ENCODE measurements at regions not wholly inside any gene's neighbourhood (a gene's known extent, or its start where the extent isn't known, plus 50 kb on each side); places are given as distances from the start of the nearest gene placed in this dataset.

DNA sequence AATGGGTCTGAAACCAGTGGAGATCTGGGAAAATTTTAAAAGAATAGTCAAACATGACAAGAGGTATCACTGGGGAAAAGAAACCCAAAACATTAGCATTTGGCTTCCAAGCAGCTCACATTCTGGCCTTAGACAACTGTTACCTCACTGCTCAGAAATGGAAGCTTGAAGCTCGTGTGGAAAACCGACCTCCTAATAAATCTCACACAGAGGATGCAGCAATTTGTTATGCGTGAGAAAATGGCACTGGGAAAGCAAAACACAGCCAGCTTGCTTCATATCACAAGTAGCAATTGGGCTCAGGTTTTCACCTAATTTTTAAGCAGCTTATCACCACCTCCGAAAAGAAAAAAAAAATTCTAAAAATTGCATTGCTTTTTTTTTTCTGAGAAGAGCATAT, 103.3 kb upstream of the TAS2R1 start:
- TF ChIP-seq, protein P1, sequence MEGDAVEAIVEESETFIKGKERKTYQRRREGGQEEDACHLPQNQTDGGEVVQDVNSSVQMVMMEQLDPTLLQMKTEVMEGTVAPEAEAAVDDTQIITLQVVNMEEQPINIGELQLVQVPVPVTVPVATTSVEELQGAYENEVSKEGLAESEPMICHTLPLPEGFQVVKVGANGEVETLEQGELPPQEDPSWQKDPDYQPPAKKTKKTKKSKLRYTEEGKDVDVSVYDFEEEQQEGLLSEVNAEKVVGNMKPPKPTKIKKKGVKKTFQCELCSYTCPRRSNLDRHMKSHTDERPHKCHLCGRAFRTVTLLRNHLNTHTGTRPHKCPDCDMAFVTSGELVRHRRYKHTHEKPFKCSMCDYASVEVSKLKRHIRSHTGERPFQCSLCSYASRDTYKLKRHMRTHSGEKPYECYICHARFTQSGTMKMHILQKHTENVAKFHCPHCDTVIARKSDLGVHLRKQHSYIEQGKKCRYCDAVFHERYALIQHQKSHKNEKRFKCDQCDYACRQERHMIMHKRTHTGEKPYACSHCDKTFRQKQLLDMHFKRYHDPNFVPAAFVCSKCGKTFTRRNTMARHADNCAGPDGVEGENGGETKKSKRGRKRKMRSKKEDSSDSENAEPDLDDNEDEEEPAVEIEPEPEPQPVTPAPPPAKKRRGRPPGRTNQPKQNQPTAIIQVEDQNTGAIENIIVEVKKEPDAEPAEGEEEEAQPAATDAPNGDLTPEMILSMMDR (conservative IDR thresholded peaks at IDR 0.05; ENCODE audit: low read length): no peak
- TF ChIP-seq EZH2phosphoT487 (IDR thresholded peaks at IDR 0.05; ENCODE audit: borderline replicate concordance, low read depth, low read length): no peak
